WTC11 (cell line): ENCODE measurements at regions not wholly inside any gene's neighbourhood (a gene's known extent, or its start where the extent isn't known, plus 50 kb on each side); places are given as distances from the start of the nearest gene placed in this dataset.

Experiments used
- ATAC-seq: fragments of 200-7000 bp; cut with Tn5 transposase; 2 replicates; pipeline ENCODE4 v1.10.0; 2021; ENCODE audit warnings: mild to moderate bottlenecking, moderate library complexity
- CTCF ChIA-PET: fragments of 300-600 bp; sonication (Branson Sonifier 250); formaldehyde crosslinking; loops from one replicate; lab custom pipeline; 2021; ENCODE audit warnings: antibody characterized with exemption; lab: Charles Lee
- POLR2A ChIA-PET: fragments of 350-600 bp; sonication (Branson Sonifier 250); formaldehyde crosslinking; loops from one replicate; lab custom pipeline; 2021; ENCODE audit warnings: antibody characterized with exemption; lab: Charles Lee
- DNase-seq: peaks from one replicate; pipeline ENCODE4 v3.0.0; 2021; ENCODE audit warnings: low spot score
- H3K27ac Mint-ChIP-seq: 2 replicates; pipeline ENCODE4 v1.8.0; 2021; ENCODE audit warnings: mixed read lengths
- H3K27me3 Mint-ChIP-seq: 2 replicates; pipeline ENCODE4 v1.8.0; 2021; ENCODE audit warnings: low read depth, mild to moderate bottlenecking, moderate library complexity, mixed read lengths
- H3K36me3 Mint-ChIP-seq: 2 replicates; pipeline ENCODE4 v1.8.0; 2021; ENCODE audit warnings: mixed read lengths
- H3K4me1 Mint-ChIP-seq: 2 replicates; pipeline ENCODE4 v1.8.0; 2022; ENCODE audit warnings: mixed read lengths
- H3K4me3 Mint-ChIP-seq: 2 replicates; pipeline ENCODE4 v1.8.0; 2021; ENCODE audit warnings: mild to moderate bottlenecking, moderate library complexity, mixed read lengths
- H3K9me3 Mint-ChIP-seq: 2 replicates; pipeline ENCODE4 v1.8.0; 2021; ENCODE audit warnings: mixed read lengths
- ATF1 ChIP-seq: sonication (generic); formaldehyde crosslinking; IDR thresholded peaks from 2 replicates; pipeline ENCODE4 v1.8.1; 2023; ENCODE audit warnings: mild to moderate bottlenecking, moderate library complexity, missing genetic modification reagents
- ETV6 ChIP-seq: sonication (generic); formaldehyde crosslinking; IDR thresholded peaks from 2 replicates; pipeline ENCODE4 v1.8.1; 2022; ENCODE audit warnings: mild to moderate bottlenecking, missing genetic modification reagents
- FOXJ3 ChIP-seq: sonication (generic); formaldehyde crosslinking; IDR thresholded peaks from 2 replicates; pipeline ENCODE4 v1.9.0; 2021; ENCODE audit warnings: missing genetic modification reagents, mild to moderate bottlenecking, borderline replicate concordance
- IRF2 ChIP-seq: sonication (generic); formaldehyde crosslinking; IDR thresholded peaks from 2 replicates; pipeline ENCODE4 v1.8.0; 2022; ENCODE audit warnings: low read depth, missing genetic modification reagents, borderline replicate concordance
- KAT7 ChIP-seq: sonication (generic); formaldehyde crosslinking; IDR thresholded peaks from 2 replicates; pipeline ENCODE4 v1.8.1; 2023; ENCODE audit warnings: missing genetic modification reagents, mild to moderate bottlenecking, borderline replicate concordance
- MXD4 ChIP-seq: fragments of 250-450 bp; sonication (Bioruptor Pico); IDR thresholded peaks from 2 replicates; pipeline ENCODE4 v1.8.0; 2021; ENCODE audit warnings: mild to moderate bottlenecking, moderate library complexity, borderline replicate concordance
- MYBL2 ChIP-seq: sonication (generic); formaldehyde crosslinking; IDR thresholded peaks from 2 replicates; pipeline ENCODE4 v1.8.1; 2023; ENCODE audit warnings: mild to moderate bottlenecking, moderate library complexity, missing genetic modification reagents
- NFATC4 ChIP-seq: fragments of 250-450 bp; sonication (Bioruptor Pico); IDR thresholded peaks from 2 replicates; pipeline ENCODE4 v1.9.0; 2021; ENCODE audit warnings: mild to moderate bottlenecking
- OVOL2 ChIP-seq: fragments of 250-450 bp; sonication (Bioruptor Pico); IDR thresholded peaks from 2 replicates; pipeline ENCODE4 v1.9.0; 2021; ENCODE audit warnings: mild to moderate bottlenecking, borderline replicate concordance
- RORB ChIP-seq: fragments of 250-450 bp; sonication (Bioruptor Pico); IDR thresholded peaks from 2 replicates; pipeline ENCODE4 v1.9.0; 2021; ENCODE audit warnings: mild to moderate bottlenecking
- TCF7 ChIP-seq: sonication (generic); formaldehyde crosslinking; IDR thresholded peaks from 2 replicates; pipeline ENCODE4 v1.8.0; 2022; ENCODE audit warnings: mild to moderate bottlenecking, low read depth, missing genetic modification reagents, moderate library complexity
- ZBTB21 ChIP-seq: sonication (generic); formaldehyde crosslinking; IDR thresholded peaks from 2 replicates; pipeline ENCODE4 v1.8.1; 2023; ENCODE audit warnings: mild to moderate bottlenecking, missing genetic modification reagents, borderline replicate concordance
- ZNF317 ChIP-seq: sonication (generic); formaldehyde crosslinking; IDR thresholded peaks from 2 replicates; pipeline ENCODE4 v1.8.1; 2023; ENCODE audit warnings: low read depth, mild to moderate bottlenecking, moderate library complexity, missing genetic modification reagents, borderline replicate concordance
- ZNF396 ChIP-seq: fragments of 250-450 bp; sonication (Bioruptor Pico); IDR thresholded peaks from 2 replicates; pipeline ENCODE4 v1.8.0; 2021; ENCODE audit warnings: mild to moderate bottlenecking, moderate library complexity, borderline replicate concordance
- ZNF416 ChIP-seq: fragments of 250-450 bp; sonication (Bioruptor Pico); IDR thresholded peaks from 2 replicates; pipeline ENCODE4 v1.9.0; 2021; ENCODE audit warnings: mild to moderate bottlenecking, inconsistent platforms
- TF ChIP-seq, protein P1 (sequence below): sonication (generic); formaldehyde crosslinking; conservative IDR thresholded peaks from 2 replicates; pipeline ENCODE4 v1.8.1; 2023; ENCODE audit warnings: mild to moderate bottlenecking, low read depth, missing genetic modification reagents, moderate library complexity
- TF ChIP-seq, protein P2 (sequence below): fragments of 250-450 bp; sonication (Bioruptor Pico); IDR thresholded peaks from 2 replicates; pipeline ENCODE4 v1.9.0; 2021; ENCODE audit warnings: mild to moderate bottlenecking
- TF ChIP-seq, protein P3 (sequence below): fragments of 250-450 bp; sonication (Bioruptor Pico); IDR thresholded peaks from 2 replicates; pipeline ENCODE4 v1.9.0; 2021; ENCODE audit warnings: mild to moderate bottlenecking, borderline replicate concordance
- TF ChIP-seq, protein P4 (sequence below): sonication (generic); formaldehyde crosslinking; IDR thresholded peaks from 2 replicates; pipeline ENCODE4 v1.8.0; 2022; ENCODE audit warnings: mild to moderate bottlenecking, missing genetic modification reagents

DNA sequence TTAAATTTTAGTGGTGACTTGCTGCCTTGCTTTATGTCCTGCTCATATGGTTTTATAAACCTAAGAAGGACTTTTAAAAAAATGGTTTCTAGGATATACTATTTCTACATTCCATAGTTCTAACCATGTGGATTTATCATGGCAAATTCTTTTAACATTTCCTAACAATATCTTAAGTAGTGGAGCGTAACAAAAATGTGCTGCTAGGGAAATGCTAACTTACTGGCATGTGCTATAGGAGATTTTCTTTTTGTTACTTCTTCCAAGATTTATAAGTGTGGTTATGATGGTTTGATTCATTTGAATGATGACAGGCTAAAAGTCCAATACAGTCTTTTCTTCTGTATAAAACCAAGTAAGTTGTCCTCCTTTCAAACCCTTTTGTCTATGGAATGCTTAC is 713.7 kb downstream of the SLITRK1 start:
- ChIA-PET POLR2A (no interaction called here), CTCF (no interaction called here)
- Mint-ChIP-seq H3K4me3 (no peak overlapping the region), H3K27me3 (no peaks in the 10 kb centered on the region), H3K9me3 (peaks cover 20% of the 10 kb centered on the region), H3K27ac (no peak overlapping the region), H3K4me1 (no peaks in the 10 kb centered on the region), H3K36me3 (0 out of 2 replicates have a peak, but pooled peaks cover 9% of the 10 kb centered on the region)
- ATAC-seq = no peak
- TF ChIP-seq ETV6 = no peak
- TF ChIP-seq, protein P1, sequence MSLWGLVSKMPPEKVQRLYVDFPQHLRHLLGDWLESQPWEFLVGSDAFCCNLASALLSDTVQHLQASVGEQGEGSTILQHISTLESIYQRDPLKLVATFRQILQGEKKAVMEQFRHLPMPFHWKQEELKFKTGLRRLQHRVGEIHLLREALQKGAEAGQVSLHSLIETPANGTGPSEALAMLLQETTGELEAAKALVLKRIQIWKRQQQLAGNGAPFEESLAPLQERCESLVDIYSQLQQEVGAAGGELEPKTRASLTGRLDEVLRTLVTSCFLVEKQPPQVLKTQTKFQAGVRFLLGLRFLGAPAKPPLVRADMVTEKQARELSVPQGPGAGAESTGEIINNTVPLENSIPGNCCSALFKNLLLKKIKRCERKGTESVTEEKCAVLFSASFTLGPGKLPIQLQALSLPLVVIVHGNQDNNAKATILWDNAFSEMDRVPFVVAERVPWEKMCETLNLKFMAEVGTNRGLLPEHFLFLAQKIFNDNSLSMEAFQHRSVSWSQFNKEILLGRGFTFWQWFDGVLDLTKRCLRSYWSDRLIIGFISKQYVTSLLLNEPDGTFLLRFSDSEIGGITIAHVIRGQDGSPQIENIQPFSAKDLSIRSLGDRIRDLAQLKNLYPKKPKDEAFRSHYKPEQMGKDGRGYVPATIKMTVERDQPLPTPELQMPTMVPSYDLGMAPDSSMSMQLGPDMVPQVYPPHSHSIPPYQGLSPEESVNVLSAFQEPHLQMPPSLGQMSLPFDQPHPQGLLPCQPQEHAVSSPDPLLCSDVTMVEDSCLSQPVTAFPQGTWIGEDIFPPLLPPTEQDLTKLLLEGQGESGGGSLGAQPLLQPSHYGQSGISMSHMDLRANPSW = no peak
- no peak for TF ChIP-seq ATF1
- no peak for TF ChIP-seq FOXJ3 (CRISPR knock-in tag)
- TF ChIP-seq NFATC4 (CRISPR knock-in tag) = no peak
- no peak for TF ChIP-seq IRF2 (CRISPR knock-in tag)
- no peak for TF ChIP-seq TCF7
- TF ChIP-seq KAT7 (CRISPR knock-in tag) = no peak
- TF ChIP-seq, protein P2, sequence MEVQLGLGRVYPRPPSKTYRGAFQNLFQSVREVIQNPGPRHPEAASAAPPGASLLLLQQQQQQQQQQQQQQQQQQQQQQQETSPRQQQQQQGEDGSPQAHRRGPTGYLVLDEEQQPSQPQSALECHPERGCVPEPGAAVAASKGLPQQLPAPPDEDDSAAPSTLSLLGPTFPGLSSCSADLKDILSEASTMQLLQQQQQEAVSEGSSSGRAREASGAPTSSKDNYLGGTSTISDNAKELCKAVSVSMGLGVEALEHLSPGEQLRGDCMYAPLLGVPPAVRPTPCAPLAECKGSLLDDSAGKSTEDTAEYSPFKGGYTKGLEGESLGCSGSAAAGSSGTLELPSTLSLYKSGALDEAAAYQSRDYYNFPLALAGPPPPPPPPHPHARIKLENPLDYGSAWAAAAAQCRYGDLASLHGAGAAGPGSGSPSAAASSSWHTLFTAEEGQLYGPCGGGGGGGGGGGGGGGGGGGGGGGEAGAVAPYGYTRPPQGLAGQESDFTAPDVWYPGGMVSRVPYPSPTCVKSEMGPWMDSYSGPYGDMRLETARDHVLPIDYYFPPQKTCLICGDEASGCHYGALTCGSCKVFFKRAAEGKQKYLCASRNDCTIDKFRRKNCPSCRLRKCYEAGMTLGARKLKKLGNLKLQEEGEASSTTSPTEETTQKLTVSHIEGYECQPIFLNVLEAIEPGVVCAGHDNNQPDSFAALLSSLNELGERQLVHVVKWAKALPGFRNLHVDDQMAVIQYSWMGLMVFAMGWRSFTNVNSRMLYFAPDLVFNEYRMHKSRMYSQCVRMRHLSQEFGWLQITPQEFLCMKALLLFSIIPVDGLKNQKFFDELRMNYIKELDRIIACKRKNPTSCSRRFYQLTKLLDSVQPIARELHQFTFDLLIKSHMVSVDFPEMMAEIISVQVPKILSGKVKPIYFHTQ (CRISPR knock-in tag) = no peak
- TF ChIP-seq MXD4 = no peak
- TF ChIP-seq OVOL2 (CRISPR knock-in tag) = no peak
- TF ChIP-seq, protein P3, sequence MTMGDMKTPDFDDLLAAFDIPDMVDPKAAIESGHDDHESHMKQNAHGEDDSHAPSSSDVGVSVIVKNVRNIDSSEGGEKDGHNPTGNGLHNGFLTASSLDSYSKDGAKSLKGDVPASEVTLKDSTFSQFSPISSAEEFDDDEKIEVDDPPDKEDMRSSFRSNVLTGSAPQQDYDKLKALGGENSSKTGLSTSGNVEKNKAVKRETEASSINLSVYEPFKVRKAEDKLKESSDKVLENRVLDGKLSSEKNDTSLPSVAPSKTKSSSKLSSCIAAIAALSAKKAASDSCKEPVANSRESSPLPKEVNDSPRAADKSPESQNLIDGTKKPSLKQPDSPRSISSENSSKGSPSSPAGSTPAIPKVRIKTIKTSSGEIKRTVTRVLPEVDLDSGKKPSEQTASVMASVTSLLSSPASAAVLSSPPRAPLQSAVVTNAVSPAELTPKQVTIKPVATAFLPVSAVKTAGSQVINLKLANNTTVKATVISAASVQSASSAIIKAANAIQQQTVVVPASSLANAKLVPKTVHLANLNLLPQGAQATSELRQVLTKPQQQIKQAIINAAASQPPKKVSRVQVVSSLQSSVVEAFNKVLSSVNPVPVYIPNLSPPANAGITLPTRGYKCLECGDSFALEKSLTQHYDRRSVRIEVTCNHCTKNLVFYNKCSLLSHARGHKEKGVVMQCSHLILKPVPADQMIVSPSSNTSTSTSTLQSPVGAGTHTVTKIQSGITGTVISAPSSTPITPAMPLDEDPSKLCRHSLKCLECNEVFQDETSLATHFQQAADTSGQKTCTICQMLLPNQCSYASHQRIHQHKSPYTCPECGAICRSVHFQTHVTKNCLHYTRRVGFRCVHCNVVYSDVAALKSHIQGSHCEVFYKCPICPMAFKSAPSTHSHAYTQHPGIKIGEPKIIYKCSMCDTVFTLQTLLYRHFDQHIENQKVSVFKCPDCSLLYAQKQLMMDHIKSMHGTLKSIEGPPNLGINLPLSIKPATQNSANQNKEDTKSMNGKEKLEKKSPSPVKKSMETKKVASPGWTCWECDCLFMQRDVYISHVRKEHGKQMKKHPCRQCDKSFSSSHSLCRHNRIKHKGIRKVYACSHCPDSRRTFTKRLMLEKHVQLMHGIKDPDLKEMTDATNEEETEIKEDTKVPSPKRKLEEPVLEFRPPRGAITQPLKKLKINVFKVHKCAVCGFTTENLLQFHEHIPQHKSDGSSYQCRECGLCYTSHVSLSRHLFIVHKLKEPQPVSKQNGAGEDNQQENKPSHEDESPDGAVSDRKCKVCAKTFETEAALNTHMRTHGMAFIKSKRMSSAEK (CRISPR knock-in tag) = no peak
- no peak for TF ChIP-seq ZBTB21 (CRISPR knock-in tag)
- TF ChIP-seq MYBL2 = no peak
- no peak for TF ChIP-seq ZNF416 (CRISPR knock-in tag)
- TF ChIP-seq ZNF317 = no peak
- TF ChIP-seq, protein P4, sequence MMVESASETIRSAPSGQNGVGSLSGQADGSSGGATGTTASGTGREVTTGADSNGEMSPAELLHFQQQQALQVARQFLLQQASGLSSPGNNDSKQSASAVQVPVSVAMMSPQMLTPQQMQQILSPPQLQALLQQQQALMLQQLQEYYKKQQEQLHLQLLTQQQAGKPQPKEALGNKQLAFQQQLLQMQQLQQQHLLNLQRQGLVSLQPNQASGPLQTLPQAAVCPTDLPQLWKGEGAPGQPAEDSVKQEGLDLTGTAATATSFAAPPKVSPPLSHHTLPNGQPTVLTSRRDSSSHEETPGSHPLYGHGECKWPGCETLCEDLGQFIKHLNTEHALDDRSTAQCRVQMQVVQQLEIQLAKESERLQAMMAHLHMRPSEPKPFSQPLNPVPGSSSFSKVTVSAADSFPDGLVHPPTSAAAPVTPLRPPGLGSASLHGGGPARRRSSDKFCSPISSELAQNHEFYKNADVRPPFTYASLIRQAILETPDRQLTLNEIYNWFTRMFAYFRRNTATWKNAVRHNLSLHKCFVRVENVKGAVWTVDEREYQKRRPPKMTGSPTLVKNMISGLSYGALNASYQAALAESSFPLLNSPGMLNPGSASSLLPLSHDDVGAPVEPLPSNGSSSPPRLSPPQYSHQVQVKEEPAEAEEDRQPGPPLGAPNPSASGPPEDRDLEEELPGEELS = no peak
- TF ChIP-seq ZNF396 (CRISPR knock-in tag) = no peak
- no peak for TF ChIP-seq RORB (CRISPR knock-in tag)
- DNase-seq = no peak
